NCI-H2107 (cell line): ENCODE measurements at regions not wholly inside any gene's neighbourhood (a gene's known extent, or its start where the extent isn't known, plus 50 kb on each side); places are given as distances from the start of the nearest gene placed in this dataset.
"Not testable (repeated sequence)": the region's sequence is repeated elsewhere in the genome, so short reads cannot be mapped to it uniquely, and the experiment has no call there.

Experiments used
- DNase-seq: peaks from one replicate; lab custom pipeline; 2025; lab: John Stamatoyannopoulos, UW

DNA sequence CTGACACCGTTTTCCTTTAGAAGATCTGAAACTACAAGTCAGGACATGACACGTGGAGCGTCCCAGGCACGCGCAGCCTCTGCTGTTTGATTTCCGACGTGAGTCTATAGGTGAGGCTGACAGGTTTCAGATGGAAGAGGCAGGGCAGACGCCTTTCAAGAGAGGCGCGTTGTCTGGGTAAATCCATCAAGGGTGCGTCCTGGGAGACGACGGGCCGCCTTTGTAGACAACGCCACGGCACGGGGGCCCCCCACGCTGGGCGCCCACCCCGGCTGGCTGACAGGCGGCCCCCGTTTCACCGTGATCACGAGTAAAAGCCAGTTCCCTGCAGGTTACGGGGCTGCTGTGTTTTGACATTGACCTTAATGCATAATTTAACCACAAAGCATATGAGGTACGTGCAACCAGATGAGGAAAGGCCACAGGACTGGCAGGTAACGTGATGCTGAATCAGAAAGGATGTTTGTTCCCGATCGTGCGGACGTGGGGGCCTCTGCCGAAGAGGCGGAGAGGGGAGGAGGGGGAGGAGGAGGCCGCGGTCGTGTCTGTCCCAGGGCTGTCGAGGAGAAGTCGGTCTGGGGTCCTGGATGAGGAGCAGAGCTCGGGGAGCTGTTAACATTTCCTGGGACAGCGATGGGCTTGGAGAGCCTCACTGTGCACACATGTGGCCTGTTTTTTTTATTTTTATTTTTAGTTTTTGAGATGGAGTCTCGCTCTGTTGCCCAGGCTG lies 51.1 kb upstream of the PPP2R3B start:
- DNase-seq = no peak

GRCh38 chrX:439241-439640 lies 52.5 kb upstream of the PPP2R3B start:
- no peak for DNase-seq

- DNase-seq = no peak
Observed at GRCh38 chrX:439719-440118, 53.0 kb upstream of the PPP2R3B start.

- DNase-seq = no peak
Observed at GRCh38 chrX:440636-441035, 53.9 kb upstream of the PPP2R3B start.

- DNase-seq = no peak
Observed at GRCh38 chrX:443536-444210, 57.0 kb upstream of the PPP2R3B start.

DNA sequence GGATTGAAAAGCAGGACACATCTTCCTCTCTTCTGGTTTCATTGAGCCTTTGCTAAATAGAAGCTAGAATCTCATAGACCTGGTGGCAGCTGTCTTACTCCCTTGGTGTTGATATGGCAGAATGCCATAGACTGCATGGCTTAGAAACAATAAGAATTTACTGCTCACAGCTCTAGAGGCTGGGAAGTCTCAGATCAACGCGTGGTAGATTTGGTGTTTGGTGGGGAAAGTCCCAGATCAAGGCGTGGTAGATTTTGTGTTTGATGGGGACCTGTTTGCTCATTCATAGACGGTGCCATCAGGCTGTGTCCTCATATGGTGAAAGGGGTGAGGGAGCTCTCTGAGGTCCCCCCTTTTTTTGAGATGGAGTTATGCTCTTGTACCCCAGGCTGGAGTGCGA lies 57.6 kb upstream of the PPP2R3B start:
- DNase-seq = no peak

- DNase-seq = no peak
Observed at GRCh38 chrX:445727-446126, 59.0 kb upstream of the PPP2R3B start.

- DNase-seq = no peak
Observed at GRCh38 chrX:446245-446644, 59.5 kb upstream of the PPP2R3B start.

DNA sequence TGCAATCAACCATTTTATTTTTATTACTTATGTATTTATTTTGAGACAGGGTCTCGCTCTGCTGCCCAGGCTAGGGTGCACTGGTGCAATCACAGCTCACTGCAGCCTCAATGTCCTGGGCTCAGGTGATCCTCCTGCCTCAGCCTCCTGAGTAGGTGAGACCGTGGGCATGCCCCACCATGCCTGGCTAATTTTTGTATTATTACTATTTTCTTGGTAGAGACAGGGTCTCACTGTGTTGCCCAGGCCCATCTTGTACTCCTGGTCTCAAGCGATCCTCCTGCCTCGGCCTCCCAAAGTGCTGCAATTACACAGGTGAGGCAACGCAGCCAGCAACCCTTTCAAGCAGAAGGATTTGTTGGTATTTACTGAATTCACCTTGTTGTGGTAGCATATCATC lies 60.3 kb upstream of the PPP2R3B start:
- DNase-seq = no peak

GRCh38 chrX:451750-452149 lies 65.0 kb upstream of the PPP2R3B start:
- not testable (repeated sequence) for DNase-seq

GRCh38 chrX:452598-452997 lies 65.9 kb upstream of the PPP2R3B start:
- DNase-seq = no peak

DNA sequence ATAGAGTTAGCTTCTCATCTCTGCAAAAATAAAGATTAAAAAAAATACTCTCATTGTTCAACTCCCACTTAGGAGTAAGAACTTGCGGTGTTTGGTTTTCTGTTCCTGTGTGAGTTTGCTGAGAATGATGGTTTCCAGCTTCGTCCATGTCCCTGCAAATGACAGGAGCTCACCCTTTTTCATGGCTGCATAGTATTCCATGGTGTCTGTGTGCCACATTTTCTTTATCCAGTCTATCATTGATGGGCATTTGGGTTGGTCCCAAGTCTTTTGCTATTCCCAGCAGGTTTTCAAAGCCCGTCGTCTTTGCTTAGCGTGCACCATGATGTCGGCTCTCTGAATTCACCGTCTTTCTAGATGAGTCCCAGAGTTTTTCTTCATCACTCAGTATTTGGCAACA lies 67.8 kb upstream of the PPP2R3B start:
- not testable (repeated sequence) for DNase-seq

- no peak for DNase-seq
Observed at GRCh38 chrX:455199-455598, 68.5 kb upstream of the PPP2R3B start.

DNA sequence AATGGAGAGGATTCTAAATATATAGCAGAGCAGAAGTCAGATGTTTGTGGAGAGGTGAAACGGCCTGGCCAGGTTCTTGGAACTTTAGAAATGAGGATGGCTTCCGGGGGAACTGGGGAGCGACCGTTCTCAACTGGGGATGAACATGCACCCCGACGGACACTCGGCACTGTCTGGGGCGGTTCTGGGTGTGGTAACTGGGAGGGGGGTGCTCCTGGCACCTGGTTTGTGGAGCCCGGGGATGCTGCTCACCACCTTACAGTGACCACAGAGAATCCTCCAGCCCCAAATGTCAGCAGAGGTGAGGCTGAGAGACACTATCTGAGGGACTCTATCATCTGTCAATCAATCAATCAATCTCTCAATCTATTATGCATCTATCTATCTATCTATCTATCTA lies 69.0 kb upstream of the PPP2R3B start:
- no peak for DNase-seq

DNA sequence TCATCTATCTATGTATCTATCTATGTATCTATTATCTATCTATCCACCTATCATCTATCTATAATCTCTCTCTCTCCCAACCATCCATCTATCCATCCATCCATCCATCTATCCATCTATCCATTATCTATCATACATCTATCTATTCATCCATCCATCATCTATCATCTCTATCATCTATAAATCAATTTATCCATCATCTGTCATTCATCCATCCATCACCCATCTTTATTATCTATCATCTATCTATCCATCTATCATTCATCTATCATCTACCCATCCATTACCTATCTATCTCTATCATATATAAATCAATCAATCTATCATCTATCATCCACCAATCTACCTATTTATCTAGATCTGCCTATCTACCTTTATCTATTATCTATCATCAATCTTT lies 69.4 kb upstream of the PPP2R3B start:
- DNase-seq = no peak

DNA sequence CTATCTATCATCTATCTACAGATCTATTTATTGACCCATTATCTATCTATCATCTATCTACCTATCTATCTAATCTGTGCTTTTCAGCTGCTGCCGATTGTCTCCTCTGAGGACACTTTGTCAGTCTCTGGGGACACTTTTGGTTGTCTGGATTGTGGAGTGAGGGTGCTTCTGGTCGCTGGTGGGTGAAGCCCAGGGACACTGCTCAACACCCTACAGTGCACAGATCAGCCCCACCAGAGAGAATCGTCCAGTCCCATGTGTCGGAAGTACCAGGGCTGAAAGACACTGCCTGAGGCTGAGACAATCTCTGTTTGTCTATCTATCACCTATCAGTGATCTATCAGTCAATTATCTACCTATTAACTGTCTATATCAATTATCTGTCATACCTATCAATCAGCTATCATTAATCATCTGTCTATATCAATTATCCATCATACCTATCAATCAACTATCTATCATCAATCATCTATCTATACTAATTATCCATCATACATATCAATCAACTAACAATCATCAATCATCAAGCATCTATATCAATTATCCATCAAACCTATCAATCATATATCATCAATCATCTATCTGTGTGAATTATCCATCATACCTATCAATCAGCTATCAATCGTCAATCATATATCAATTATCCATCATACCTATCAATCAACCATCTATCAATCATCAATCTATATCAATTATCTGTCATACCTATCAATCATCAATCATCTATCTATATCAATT lies 70.0 kb upstream of the PPP2R3B start:
- DNase-seq = no peak

DNA sequence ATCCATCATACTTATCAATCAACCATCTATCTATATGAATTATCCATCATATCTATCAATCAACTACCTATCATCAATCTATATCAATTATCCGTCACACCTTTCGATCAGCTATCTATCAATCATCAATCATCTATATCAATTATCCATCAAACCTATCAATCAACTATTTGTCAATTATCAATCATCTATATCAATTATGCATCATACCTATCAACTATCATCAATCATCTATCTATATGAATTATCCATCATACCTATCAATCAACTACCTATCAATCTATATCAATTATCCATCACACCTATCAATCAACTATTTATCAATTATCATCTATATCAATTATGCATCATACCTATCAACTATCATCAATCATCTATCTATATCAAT lies 70.6 kb upstream of the PPP2R3B start:
- no peak for DNase-seq

DNA sequence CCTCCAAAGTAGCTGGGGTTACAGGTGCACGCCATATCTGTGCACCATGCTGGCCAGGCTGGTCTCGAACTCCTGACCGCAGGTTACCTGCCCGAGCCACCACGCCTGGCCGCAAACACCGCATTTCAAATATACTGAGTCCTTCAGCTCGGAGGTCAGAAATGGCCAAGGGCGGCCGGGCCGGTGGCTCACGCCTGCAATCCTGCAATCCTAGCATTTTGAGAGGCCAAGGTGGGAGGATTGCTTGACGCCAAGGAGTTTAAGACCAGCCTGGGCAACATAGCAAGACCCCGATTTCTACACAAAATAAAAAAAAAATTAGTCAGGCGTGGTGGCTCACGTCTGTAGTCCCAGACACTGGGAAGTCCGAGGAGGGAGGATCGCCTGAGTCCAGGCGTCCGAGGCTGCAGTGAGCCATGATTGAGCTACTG lies 71.9 kb upstream of the PPP2R3B start:
- no peak for DNase-seq

DNA sequence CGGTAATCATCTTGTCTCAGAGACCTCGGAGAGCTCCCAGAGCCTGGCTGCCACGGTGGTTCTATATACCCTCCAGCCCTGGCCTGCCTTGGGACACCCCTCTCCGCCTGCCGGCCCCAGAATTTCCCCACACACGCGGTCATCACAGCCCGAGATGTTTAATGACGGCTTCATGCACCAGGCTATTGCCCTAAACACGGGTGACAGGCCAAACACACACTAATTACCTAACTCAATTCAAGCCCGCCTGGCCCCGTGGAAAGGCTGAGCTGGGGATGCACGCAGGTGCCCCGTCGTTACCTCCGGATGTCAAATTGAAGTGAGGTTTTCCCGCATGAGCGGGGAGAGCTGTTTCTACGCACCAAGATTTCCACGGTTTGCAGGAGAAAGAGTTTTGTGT lies 72.9 kb upstream of the PPP2R3B start:
- no peak for DNase-seq

GRCh38 chrX:460116-460515 lies 73.4 kb upstream of the PPP2R3B start:
- DNase-seq = no peak

DNA sequence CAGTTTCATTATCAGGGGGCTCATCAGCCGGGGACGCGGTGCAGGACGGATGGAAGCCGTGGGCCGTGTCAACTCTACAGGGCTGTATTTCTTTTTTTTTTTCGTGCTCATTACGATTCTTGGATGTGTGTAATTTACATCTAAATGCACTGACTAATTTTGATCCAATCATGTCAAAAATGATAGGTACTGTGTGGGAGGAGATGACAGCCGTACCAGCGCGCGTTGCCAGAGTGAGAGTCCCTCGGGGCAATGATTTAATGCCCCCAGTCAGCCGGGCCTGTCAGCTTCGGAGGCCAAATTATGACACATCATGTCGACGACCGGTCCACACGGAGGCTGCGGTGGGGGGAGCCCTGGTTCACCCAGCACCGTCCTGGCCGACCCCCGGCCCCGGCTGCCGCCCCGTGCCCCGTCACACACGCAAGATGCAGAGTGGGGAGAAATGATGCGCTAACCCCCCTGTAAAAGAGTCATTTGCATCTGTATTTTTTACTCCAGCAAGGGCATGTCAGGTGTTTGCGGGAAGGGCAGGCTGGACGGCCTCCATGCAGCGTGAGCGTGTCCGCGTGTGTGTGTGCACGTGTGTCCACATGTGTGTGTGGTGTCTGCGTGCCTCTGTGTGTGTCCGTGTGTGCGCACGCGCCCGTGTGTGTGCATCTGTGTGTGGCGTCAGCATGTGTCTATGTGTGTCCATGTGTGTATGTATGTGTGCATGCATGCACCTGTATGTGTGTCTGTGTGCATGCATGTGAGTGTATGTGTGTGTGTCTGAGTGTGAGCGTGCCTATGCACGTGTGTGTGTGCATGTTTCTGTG lies 74.3 kb upstream of the PPP2R3B start:
- DNase-seq = no peak

GRCh38 chrX:462853-463252 lies 76.1 kb upstream of the PPP2R3B start:
- DNase-seq = no peak
